NCI-H128 (cell line): ENCODE measurements at regions not wholly inside any gene's neighbourhood (a gene's known extent, or its start where the extent isn't known, plus 50 kb on each side); places are given as distances from the start of the nearest gene placed in this dataset.
"Not testable (repeated sequence)": the region's sequence is repeated elsewhere in the genome, so short reads cannot be mapped to it uniquely, and the experiment has no call there.

ENCODE experiments used
- DNase-seq: peaks from one replicate; lab custom pipeline; 2025; ENCODE audit not compliant: unreplicated experiment; lab: John Stamatoyannopoulos, UW

- DNase-seq: no peak
Measured at GRCh38 chr14:27546111-27546510, 948.3 kb upstream of the NOVA1 start.

GRCh38 chr14:27553790-27554189 is 956.0 kb upstream of the NOVA1 start:
- no peak for DNase-seq

- DNase-seq: no peak
Measured at GRCh38 chr14:27557445-27557844, 959.6 kb upstream of the NOVA1 start.

GRCh38 chr14:27559848-27560247 is 962.0 kb upstream of the NOVA1 start:
- DNase-seq: no peak

GRCh38 chr14:27566843-27567382 is 969.1 kb upstream of the NOVA1 start:
- DNase-seq: no peak

GRCh38 chr14:27573018-27573417 is 975.2 kb upstream of the NOVA1 start:
- DNase-seq: no peak

- DNase-seq: no peak
Measured at GRCh38 chr14:27587103-27587502, 989.3 kb upstream of the NOVA1 start.

- no peak for DNase-seq
Measured at GRCh38 chr14:27605282-27605681, 1007.4 kb upstream of the NOVA1 start.

GRCh38 chr14:27608377-27608776 is 1010.5 kb upstream of the NOVA1 start:
- no peak for DNase-seq

GRCh38 chr14:27612121-27612520 is 1014.3 kb upstream of the NOVA1 start:
- DNase-seq: no peak

- no peak for DNase-seq
Measured at GRCh38 chr14:27613102-27613501, 1015.3 kb upstream of the NOVA1 start.

GRCh38 chr14:27623782-27624181 is 1025.9 kb upstream of the NOVA1 start:
- no peak for DNase-seq

- no peak for DNase-seq
Measured at GRCh38 chr14:27634056-27634970, 1036.5 kb upstream of the NOVA1 start.

- DNase-seq: not testable (repeated sequence)
Measured at GRCh38 chr14:27640688-27641087, 1042.9 kb upstream of the NOVA1 start.

- no peak for DNase-seq
Measured at GRCh38 chr14:27642251-27642866, 1044.5 kb upstream of the NOVA1 start.

- no peak for DNase-seq
Measured at GRCh38 chr14:27660683-27661082, 1062.8 kb upstream of the NOVA1 start.

GRCh38 chr14:27668531-27668930 is 1070.7 kb upstream of the NOVA1 start:
- no peak for DNase-seq

- DNase-seq: no peak
Measured at GRCh38 chr14:27672047-27672446, 1074.2 kb upstream of the NOVA1 start.

- DNase-seq: not testable (repeated sequence)
Measured at GRCh38 chr14:27672811-27673737, 1075.2 kb upstream of the NOVA1 start.

- no peak for DNase-seq
Measured at GRCh38 chr14:27686137-27686536, 1080.5 kb upstream of the FOXG1 start.

- no peak for DNase-seq
Measured at GRCh38 chr14:27688841-27689444, 1077.6 kb upstream of the FOXG1 start.
